ENCODE measurements at regions not wholly inside any gene's neighbourhood (a gene's known extent, or its start where the extent isn't known, plus 50 kb on each side); places are given as distances from the start of the nearest gene placed in this dataset.

GRCh38 chr6:120141601-120142000, 792.0 kb upstream of the MAN1A1 start:
- TF ChIP-seq TAF1 (IDR thresholded peaks at IDR 0.05; ENCODE audit: borderline replicate concordance, insufficient read depth, low read length): no peak
- no peak for TF ChIP-seq SIN3A (IDR thresholded peaks at IDR 0.05; ENCODE audit: borderline replicate concordance, insufficient read depth, low read length)

Measured in PFSK-1 (cell line).